Right ventricle myocardium superior (tissue), 1 donor: ENCODE measurements at regions not wholly inside any gene's neighbourhood (a gene's known extent, or its start where the extent isn't known, plus 50 kb on each side); places are given as distances from the start of the nearest gene placed in this dataset.
A peak's percentile ranks its signal among the peaks of the same experiment; 100 is the strongest.

Experiments
- ATAC-seq: fragments of 200-7000 bp; cut with Tn5 transposase; one replicate; pipeline ENCODE4 v1.9.1; 2020; ENCODE audit warnings: mild to moderate bottlenecking; ENCODE audit not compliant: poor library complexity
- DNase-seq: peaks from one replicate; pipeline ENCODE4 v3.0.0-alpha.2; 2020
- intact Hi-C: fragments of 100-400 bp; cut with DNase I; formaldehyde crosslinking; loops from one replicate; pipeline ENCODE4 v1.11.2; 2022
- donor health status: DM: no; HTN: yes; CAD: no; lungs with severe emphysema.

DNA sequence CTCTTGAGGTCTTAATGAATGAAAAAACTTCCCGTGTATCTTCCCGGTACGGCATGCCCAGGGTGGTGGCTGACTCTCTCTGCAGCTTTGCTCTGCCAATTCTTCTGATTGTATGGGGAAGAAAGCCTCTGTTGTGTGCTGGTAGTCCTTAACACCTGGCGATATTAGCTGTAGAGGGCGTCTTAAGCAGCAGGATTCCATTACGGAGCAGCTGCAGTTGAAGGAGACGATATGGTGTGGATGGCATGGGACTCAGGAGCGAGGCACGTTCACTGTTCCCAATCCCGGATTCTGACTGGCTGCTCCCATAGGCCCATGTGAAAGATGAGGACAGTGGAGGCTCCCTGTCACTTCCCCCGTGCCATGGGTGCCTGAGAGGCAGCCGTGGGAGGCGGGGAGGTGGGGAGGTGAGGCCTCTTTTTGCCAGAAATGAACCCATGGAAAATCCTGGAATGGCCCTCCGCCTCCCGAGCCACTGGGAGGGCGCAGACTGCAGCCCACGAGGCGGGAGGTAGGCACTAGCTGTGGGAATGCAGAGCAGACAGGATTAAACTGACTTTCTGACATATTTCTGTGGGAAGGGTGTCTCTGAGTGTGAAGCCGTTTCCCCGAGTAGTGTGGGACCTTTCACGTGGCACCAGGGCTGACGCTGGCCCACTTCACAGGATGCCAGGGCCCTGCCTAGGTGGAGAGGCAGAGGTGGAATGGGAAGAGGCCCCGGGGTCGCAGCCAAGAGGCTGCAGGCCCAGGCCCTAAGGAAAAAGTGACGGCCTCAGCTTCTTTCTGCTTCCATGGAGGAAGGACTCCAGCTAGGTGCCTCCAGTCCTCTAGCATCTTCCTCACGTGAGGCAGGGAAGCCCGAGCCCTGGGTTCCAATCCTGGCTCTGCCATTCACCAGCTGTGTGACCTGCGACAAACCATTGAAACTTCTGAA is 121.4 kb upstream of the CD82 start:
- ATAC-seq (no peak), DNase-seq (no peak)
- intact Hi-C loops: no loop called here

DNA sequence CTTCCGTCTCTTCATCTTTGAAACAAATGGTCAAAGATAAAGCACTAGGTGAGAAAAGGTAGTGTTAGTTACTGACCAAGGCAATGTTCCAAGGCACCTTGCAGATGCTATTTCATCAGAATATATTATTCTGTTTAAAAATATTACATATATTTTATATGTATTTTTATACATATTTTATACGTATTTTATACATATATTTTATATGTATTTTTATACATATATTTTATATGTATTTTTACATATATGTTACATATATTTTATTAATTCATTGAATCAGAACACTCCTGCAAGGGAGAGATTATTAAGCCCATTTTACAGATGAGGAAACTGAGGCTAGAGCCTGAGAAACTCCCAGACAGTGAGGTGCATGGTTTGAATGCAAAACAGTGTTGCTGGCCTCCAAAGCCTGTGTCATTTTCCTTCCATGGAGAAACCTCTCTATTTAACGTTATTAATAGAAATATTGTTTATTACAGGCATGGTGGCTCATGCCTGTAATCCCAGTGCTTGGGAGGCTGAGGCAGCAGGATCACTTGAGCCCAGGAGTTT is 120.6 kb upstream of the CD82 start:
- ATAC-seq (no peak), DNase-seq (no peak)
- intact Hi-C loops: no loop called here

DNA sequence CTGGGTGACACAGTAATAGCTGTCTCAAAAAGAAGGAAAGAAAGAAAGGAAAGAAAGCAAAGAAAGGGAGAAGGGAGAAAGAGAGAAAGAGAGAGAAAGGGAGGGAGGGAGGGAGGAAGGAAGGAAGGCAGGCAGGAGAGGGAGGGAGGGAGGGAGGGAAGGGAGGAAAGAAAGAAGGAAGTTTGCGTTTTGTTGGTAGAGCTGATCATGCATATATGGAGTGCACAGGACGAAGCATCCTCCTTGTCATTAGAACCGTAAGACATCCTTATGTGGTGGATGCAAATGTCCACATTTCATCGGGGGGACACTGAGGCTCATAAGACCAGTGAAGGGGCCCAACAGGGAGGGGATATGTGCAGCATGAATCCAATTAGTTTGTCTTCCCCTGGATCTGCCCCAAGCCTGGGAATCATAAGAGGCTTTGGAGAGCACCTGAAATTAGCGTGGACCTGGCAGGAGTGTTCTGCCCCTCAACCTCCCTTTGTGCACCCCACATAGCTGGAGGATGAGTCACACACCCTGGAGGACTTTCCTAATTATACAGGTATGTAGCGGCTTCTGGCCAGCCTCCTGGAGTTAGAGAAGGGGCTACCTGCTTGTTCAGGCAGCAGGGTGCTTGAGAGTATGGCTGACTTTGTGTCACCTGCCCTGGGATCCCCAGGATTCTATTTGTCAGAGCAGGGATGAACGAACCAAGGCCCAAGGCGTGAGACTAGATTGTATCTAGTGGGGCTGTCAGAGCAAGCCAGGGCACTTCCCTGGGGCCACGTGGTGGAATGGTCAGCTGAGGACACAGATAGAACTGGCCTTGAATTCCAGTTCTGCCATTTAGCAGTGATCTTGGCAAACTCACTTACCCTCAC is 119.7 kb upstream of the CD82 start:
- intact Hi-C loops: no loop called here
- ATAC-seq (no peak), DNase-seq (no peak)

DNA sequence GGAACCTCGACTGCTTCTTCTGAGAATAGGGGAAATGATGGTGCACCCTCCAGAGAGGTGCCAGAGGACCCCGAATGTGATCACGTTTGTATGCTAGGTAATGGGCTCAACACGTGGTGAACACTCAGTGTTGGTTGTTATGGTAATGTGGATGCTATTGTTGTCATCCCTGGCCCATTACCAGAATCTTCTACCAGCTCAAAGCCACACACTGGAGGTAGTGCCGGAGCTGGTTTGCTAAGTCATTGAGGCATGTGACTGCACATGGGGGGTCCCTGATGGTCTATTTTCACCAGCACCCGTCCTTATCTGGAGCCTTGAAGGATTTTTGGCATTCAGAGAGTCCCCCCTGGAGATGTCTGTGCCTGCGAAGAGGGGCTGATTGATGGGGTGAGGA is 119.1 kb upstream of the CD82 start:
- intact Hi-C loops: no loop called here

DNA sequence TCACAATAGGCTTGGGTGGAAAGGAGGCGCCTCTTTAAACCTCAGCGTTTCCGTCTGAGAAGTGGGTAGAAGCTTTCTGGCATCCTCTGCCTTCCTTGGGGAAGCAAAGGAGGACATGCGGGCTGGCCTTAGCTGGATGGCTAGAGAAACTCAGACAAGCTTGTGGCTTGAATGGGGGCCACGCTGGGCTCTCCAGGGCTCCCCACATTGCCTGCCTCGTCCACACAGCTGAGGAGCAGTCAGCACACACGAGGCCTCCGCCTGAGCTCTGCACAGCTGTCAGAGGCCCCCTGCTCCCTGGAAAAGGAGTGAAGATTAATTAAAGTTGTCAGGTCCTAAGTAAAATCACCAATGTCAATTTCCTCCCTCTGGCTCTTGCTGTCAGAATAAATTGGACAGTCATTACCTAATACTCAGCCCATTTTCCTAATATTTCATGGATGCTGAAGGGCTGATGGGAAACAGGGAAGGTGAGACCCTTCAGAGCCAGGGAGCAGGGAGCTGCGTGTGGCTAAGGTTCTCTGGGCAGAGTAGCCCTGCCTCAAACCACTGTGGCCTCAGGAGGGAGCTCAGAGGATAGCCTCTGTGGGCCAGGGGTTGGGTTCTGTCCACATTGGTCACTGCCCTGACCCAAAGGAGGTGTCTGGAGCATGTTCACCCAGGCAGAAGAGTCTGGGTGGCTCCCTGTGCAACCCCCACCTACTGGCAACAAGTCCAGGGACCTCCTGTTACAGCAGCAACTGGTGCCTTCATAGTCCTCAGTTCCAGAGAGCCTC is 118.3 kb upstream of the CD82 start:
- no peak for ATAC-seq
- no peak for DNase-seq
- intact Hi-C loops: no loop called here

More for the DNA sequence above, 119.1 kb upstream of the CD82 start:
- DNase-seq (no peak), ATAC-seq (no peak)

DNA sequence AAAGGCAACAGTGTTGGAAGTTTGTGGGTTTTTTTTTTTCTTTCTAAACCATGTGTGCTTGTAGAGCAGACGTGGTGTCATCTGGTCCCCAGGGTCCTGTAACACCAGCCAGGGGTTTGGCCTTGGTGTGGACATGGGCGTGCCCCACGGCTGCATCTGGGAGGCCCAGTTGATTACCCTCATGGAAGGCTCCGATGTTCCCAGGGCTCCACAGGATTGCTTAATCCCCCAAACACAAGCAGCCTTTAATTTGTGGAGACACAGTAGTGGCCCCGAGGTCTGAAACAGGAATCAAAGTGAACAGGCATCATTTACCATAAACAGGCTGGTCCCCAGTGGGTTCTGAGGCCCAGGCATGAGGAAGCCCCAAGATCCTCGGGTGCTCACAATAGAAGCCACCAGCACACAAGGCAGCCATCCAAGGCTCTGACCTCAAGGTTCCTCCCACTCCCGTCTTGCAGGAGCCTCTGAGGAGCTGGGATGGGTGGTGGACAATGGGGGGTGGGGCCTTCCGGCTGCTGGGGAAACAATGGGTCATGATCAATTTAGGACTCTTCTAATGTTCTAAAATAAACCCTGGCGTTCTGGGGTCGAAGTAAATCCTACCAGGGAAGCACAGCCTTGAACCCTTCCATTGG is 115.0 kb upstream of the CD82 start:
- peak; percentile 45 for ATAC-seq
- peak; percentile 61 for DNase-seq

DNA sequence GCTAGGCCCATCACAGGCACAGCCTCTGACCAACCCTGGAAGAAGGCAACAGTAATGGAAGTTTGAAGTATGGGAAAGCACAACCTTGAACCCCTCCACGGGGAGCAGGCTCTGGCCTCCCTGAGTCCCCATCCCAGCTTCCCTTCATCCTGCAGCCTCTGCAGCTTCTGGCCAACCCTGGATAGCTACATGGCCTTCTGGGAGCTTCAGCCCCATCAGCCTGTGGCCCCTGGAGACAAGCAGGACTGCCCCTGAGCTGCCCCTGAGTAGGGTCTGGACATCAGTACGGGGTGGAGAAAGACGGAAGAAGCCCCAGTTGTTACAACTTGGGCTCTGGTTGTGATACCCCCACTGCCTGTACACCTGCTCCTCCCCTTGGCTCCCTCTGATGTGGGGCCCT is 113.8 kb upstream of the CD82 start:
- ATAC-seq (no peak), DNase-seq (no peak)
- intact Hi-C loops: no loop called here

More for the DNA sequence above, 115.0 kb upstream of the CD82 start:
- intact Hi-C loops: no loop called here

DNA sequence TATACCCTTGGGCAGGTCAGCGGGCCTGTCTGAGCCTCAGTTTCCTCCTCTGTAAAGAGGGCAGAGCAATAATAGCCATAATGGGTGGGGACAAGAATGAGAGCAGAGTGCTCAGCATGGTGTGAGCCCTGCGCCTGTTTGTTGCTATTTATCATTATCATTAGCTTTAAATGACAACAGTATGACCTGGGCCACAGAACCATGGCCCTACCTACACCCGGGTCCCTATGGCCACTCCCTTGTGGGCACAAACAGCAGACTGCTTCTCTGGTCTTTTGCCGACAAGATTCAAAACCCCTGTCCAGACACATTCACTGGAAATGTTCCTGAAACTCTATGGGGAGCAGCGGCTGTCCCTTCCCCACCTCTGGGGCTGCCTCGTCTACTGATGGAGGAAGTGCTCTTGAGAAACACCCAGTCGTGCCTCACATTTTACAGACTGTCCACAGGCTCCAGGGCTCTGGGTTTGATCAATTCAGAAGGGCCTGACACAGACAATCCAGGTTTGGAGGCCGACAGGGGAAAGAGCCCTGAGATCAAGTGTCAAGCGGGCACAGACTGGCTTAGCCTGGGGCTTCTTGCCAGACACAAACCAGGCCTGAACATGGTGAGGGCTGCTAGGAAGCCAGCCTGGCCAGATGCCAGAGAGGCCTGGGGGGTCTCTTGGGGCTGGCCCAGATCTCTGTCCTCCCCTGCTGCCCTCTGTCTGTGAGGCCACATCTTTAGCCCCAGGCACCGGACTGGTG is 112.5 kb upstream of the CD82 start:
- no peak for DNase-seq
- intact Hi-C loops: no loop called here
- peak; percentile 14 for ATAC-seq

DNA sequence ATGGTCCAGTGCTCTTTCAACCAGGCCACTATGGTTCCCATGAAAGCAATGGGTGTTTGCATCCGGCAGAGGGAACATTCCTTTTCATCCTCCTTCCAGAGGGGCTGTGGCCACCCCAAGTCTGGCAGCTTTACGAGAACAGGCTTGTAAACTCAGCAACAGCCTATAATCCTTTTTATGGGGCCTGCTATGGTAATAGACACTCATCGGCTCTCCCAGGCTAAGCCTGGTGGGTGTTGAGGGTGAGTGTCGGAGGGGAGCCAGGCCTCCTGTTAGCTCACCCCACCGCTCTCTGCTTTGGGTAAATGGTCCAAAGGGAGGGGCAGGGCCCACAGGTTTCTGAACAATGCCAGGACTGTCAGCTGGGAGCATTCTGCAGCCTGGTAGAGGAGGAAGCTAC is 111.6 kb upstream of the CD82 start:
- intact Hi-C loops: no loop called here
- ATAC-seq (no peak), DNase-seq (no peak)

DNA sequence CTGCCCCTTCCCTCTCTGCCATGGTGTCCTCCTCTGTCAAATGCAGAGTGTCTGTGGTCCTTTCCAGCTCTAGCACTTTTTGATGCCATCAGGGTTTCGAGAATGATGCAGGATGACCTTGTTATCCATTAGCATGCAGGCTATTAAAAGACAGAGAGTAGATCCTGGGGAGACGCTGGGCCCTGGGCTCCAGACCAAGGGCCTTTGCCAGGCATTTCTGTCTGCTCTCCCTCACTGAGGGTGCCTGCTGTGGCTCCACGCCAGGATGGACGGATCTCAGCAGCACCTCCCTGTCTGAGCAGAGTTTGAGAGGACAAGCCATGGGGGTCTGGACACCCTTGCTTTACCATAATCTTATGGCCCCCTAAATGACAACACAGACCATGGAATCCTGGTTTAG is 110.8 kb upstream of the CD82 start:
- peak; percentile 16 for ATAC-seq
- no peak for DNase-seq
- intact Hi-C loops: no loop called here

DNA sequence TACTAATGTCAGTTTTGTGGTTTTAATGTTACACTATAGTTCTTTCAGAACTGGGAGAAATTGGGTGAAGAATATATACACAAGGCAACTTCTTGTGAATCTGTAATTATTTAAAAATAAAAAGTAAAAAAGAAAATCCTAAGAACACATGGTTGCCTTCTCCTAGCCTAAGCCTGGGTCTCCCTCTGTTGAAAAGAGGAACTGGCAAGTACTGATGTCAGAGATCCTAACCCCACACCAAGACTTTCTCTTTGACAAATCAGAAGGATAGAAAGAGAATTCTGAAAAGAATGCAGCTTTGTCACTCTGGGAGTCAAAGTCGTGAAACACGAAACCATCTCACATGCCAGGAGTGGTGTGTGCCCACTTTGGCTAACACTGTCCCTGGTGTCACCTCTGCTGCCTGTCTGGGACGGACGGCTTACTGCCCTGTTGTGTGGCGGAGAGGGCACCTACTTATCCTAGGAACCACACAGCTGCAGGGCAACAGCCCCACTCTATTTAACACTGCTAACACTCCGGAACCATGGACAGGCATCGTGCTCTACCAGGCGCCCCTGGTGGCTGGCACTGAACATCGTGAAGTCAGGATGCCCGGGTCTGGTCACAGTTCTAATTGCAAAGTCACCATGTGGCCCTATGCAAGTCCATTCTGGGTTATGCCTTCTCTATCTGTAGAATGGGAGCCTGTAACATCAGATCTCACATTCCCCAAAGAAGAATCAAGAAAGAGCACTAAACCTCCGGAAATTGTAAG is 108.7 kb upstream of the CD82 start:
- ATAC-seq: peak; percentile 75
- DNase-seq: no peak
- intact Hi-C loops: no loop called here

DNA sequence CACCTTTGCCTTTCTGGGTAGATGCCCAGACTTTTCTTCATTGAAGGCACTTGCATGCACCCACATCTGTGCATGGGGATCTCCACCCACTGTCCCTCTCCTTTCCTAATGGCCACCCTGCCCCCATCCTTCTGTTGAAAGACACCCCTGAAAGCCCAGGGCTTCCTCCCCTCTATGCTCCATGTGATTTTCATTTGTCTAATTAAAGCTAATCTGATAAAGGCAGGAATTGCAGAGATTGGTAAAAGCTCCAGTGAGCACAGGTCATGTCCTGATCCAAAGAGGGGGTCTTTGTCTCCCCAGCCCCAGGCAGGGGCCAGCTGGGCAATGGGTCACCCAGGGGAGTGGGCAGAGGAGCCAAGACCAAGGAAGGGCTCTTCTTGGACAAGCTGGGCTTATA is 107.6 kb upstream of the CD82 start:
- DNase-seq (no peak), ATAC-seq (no peak)
- intact Hi-C loops: no loop called here

DNA sequence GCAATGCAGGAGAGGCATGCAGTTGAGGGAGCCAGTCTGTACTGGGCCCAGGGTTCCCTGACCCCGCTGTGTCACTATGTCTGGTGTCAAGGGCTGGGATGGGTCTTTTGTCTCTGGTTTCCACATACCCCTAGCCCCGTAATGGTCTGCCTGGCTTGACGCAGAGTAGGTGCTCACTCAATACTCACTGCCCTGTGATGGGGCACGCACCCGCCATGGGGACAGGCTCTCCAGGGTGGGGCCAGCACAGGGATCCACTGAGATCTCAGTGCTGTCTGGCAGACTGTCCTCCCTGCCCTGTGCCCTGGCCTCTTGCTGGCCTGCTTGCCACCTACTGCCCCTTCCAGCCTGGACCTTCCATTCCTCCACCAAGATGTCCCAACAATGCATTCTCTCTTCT is 101.7 kb upstream of the CD82 start:
- intact Hi-C loops: no loop called here
- DNase-seq (no peak), ATAC-seq (no peak)

DNA sequence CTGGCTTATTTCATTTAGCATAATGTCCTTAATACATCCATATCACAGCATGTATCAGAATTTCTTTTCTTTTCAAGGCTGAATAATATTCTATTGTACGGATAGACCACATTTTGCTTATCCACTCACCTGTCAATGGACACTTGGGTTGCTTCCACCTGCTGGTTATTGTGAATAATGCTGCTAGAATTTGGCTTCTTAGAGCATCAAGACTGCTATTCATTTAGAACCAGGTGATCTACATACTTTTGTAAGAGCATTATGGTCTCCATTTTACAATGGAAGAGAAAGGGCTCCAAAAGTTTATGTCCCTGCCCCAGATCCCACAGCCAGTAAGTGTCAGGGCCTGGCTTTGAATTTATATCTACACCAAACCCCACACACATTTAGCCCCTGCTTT is 100.7 kb upstream of the CD82 start:
- intact Hi-C loops: no loop called here
- ATAC-seq (no peak), DNase-seq (no peak)

DNA sequence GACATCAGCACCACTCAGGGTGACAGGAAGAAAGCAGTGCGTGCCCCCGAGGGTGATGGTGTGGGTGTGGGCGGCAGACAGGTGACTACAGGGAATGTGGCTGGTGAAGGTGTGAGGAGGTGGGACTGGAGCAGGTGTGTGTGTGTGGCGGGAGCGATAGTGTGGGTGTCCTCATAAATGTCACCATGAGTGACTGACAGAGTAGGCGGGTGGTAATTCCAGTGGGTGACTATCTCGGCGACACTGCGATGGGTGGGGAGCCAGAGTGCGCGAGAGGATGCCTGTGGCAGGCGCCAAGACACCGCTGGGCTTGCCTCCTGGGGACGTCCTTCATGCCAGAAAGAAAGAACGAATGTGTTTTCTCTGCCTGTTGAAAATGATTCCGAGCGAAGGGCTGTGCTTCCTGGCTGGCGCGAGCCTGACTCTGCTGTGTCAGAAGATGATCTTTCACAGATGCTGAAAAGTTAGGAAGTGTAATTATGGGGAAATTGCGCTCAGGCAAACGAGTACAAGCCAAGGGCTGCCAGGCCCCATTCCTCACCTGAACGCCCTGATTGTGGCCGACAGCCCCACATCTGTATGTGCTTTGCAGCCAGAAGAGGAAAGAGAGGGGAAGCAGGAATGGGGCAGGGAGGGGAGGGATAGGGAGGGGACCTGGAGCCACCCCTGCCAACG is 98.8 kb upstream of the CD82 start:
- DNase-seq: no peak
- ATAC-seq: no peak
- intact Hi-C loops: no loop called here

DNA sequence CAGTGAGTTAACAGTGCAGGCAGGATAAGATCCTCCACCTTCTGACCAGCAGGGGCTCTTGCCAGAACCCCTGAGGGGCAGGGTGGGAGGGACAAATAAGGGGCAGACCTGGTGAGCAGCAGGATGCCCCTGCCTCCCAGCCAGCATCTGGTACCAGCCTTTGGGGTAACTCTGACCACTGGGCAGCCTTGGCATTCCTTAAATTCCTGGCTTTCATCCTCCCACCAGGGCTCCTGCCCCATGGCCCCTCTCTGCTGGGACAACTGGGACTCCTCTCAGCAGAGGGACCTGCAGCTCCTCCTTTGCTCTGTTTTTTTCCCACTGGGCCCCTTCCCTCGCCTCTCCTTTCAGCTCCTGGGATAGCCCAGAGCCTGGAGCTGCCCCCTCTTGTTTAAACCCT is 98.0 kb upstream of the CD82 start:
- intact Hi-C loops: no loop called here
- no peak for ATAC-seq
- DNase-seq: no peak

DNA sequence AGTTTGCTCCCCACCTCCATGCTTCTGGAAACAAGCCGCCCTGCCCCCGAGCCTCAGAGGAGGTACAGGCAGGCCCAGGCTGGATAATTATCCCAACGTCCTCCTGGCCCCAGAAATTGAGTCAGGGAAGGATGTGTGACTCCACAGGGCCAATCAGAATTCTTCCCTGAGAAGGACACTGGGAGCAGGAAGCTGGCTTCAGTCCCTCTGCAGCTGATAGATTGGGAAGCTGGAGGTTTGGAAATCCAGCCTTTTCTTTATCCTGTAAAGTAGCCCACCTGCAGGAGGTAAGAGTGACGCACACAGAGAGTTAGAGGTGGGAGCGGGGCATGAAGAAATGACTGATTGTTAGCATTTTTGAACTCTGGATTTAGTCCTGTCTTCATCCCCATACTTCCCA is 97.5 kb upstream of the CD82 start:
- intact Hi-C loops: no loop called here
- DNase-seq (no peak), ATAC-seq (no peak)
